WERI-Rb-1 (cell line): ENCODE measurements at regions not wholly inside any gene's neighbourhood (a gene's known extent, or its start where the extent isn't known, plus 50 kb on each side); places are given as distances from the start of the nearest gene placed in this dataset.

Experiments used
- DNase-seq: peaks from one replicate; pipeline ENCODE4 v3.0.0-alpha.2; 2020
- H3K27ac ChIP-seq: fragments of 250-450 bp; sonication (Bioruptor Pico); 2 replicates; pipeline ENCODE4 v1.5.1; 2020; ENCODE audit warnings: mild to moderate bottlenecking, moderate library complexity
- H3K27me3 ChIP-seq: fragments of 250-450 bp; sonication (Bioruptor Pico); 2 replicates; pipeline ENCODE4 v1.5.1; 2021; ENCODE audit warnings: mild to moderate bottlenecking, low read depth, moderate library complexity; ENCODE audit not compliant: insufficient read depth, severe bottlenecking
- H3K36me3 ChIP-seq: fragments of 250-450 bp; sonication (Bioruptor Pico); 2 replicates; pipeline ENCODE4 v1.5.1; 2020; ENCODE audit warnings: mild to moderate bottlenecking, moderate library complexity
- H3K4me3 ChIP-seq: 2 replicates; pipeline ENCODE4 v1.5.1; 2011; ENCODE audit warnings: low read depth, mild to moderate bottlenecking, control low read depth, low read length
- H3K9me3 ChIP-seq: fragments of 250-450 bp; sonication (Bioruptor Pico); 2 replicates; pipeline ENCODE4 v1.5.1; 2021; ENCODE audit warnings: mild to moderate bottlenecking, moderate library complexity; ENCODE audit not compliant: severe bottlenecking
- CTCF ChIP-seq: IDR thresholded peaks from 2 replicates; pipeline ENCODE4 v1.5.1; 2011; ENCODE audit warnings: low read depth, mild to moderate bottlenecking, control low read depth, inconsistent platforms, low read length

GRCh38 chr21:35609263-35609662, 451.1 kb downstream of the SETD4 start:
- no peak overlapping the region for H3K27ac ChIP-seq
- H3K4me3 ChIP-seq = no peak overlapping the region
- H3K9me3 ChIP-seq = no peaks in the 10 kb centered on the region
- DNase-seq = no peak
- H3K36me3 ChIP-seq = no peaks in the 10 kb centered on the region
- H3K27me3 ChIP-seq = peaks cover 79% of the 10 kb centered on the region
- no peak for TF ChIP-seq CTCF

- no peak for TF ChIP-seq CTCF
- Histone ChIP-seq H3K4me3 (no peak overlapping the region), H3K27me3 (peaks cover 76% of the 10 kb centered on the region), H3K9me3 (no peaks in the 10 kb centered on the region), H3K27ac (no peak overlapping the region), H3K36me3 (no peaks in the 10 kb centered on the region)
- DNase-seq = no peak
Measured at GRCh38 chr21:35607406-35607805, 452.9 kb downstream of the SETD4 start.

GRCh38 chr21:35606578-35606977, 453.7 kb downstream of the SETD4 start:
- Histone ChIP-seq H3K36me3 (no peaks in the 10 kb centered on the region), H3K9me3 (no peaks in the 10 kb centered on the region), H3K27ac (no peak overlapping the region), H3K4me3 (no peak overlapping the region), H3K27me3 (peaks cover 76% of the 10 kb centered on the region)
- no peak for DNase-seq
- no peak for TF ChIP-seq CTCF

DNA sequence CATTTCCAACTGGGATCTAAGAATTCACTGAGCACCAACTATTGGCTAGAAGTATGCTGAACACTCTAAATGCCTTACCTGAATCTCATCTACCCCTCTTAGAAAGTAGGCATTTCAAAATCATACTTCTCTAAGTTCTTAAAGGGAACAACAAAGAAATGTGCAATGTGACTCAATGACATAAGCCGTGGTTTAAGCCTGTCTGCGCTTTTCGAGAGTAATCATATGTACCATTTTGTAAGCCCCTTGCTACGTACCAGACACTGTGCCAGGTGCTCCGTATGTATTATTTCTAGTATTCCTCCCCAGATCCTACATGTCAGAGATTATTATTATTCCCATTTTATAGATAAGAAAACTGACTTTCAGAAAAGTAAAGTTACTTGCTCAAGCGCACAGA, 454.2 kb downstream of the SETD4 start:
- Histone ChIP-seq H3K27ac (no peak overlapping the region), H3K36me3 (no peaks in the 10 kb centered on the region), H3K4me3 (no peak overlapping the region), H3K9me3 (no peaks in the 10 kb centered on the region), H3K27me3 (peaks cover 76% of the 10 kb centered on the region)
- no peak for DNase-seq
- TF ChIP-seq CTCF = no peak

DNA sequence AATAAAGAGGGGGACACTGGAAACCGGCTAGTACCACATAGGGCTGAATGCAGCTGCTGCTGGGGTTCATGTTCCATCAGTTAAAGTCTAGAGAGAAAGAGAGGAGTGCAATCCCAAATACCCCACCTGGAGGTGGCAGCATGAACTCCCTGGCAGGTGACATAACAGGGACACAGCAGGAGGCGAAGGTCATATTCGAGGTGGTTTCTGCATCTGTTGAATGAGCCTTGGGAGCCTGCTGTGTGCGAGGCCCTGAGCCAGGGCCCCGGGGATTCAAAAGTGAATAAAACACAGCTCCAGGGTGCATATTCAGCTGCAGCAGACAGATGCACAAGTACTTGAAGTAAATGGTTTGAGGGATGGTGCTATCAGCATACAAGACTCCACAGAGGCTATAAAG, 456.8 kb downstream of the SETD4 start:
- no peaks in the 10 kb centered on the region for H3K9me3 ChIP-seq
- no peak overlapping the region for H3K4me3 ChIP-seq
- peaks cover 77% of the 10 kb centered on the region for H3K27me3 ChIP-seq
- TF ChIP-seq CTCF = no peak
- no peak for DNase-seq
- no peaks in the 10 kb centered on the region for H3K36me3 ChIP-seq
- H3K27ac ChIP-seq = no peak overlapping the region

DNA sequence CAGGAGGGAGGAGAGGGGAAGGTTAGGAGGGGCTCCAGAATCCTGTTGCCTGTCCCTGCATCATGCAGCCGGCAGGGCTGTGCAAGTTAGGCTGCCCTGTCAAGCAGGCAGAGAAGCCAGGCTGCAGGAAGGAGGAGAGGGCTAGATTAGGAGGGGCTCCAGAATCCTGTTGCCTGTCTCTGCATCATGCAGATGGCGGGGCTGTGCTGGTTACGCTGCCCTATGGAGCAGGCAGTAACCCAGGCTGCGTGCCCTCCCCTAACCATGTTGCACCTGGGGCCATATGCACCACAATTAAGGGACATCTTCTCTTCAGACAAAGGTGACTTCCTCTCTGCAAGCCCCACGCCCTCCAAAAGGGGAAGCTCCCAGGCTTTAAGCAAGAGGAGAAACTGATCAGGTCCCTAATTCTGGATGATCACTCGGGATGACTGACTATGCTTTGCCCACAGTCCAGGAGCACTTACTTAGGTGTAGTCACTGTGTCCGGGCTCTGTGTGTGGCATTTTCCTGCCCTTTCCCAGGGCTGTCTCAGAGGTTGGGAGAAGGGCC, 457.4 kb downstream of the SETD4 start:
- DNase-seq = no peak
- no peaks in the 10 kb centered on the region for H3K9me3 ChIP-seq
- TF ChIP-seq CTCF = no peak
- H3K36me3 ChIP-seq = no peaks in the 10 kb centered on the region
- H3K27ac ChIP-seq = no peak overlapping the region
- no peak overlapping the region for H3K4me3 ChIP-seq
- H3K27me3 ChIP-seq = peaks cover 79% of the 10 kb centered on the region
